ENCODE measurements at regions not wholly inside any gene's neighbourhood (a gene's known extent, or its start where the extent isn't known, plus 50 kb on each side); places are given as distances from the start of the nearest gene placed in this dataset.

- no peak for DNase-seq
Measured at GRCh38 chr6:165905744-165906143, 242.7 kb upstream of the PDE10A start.

- DNase-seq: no peak
Measured at GRCh38 chr6:165900970-165901369, 237.9 kb upstream of the PDE10A start.

- no peak for DNase-seq
Measured at GRCh38 chr6:165899611-165900010, 236.6 kb upstream of the PDE10A start.

- no peak for DNase-seq
Measured at GRCh38 chr6:165895421-165896165, 232.6 kb upstream of the PDE10A start.

- no peak for DNase-seq
Measured at GRCh38 chr6:165894171-165894825, 231.3 kb upstream of the PDE10A start.

- no peak for DNase-seq
Measured at GRCh38 chr6:165893431-165893830, 230.4 kb upstream of the PDE10A start.

GRCh38 chr6:165891320-165891719 lies 228.3 kb upstream of the PDE10A start:
- DNase-seq: no peak

- DNase-seq: no peak
Measured at GRCh38 chr6:165890404-165890735, 227.3 kb upstream of the PDE10A start.

- no peak for DNase-seq
Measured at GRCh38 chr6:165889636-165890403, 226.8 kb upstream of the PDE10A start.

- DNase-seq: no peak
Measured at GRCh38 chr6:165886169-165886568, 223.1 kb upstream of the PDE10A start.

GRCh38 chr6:165884813-165885765 lies 222.0 kb upstream of the PDE10A start:
- DNase-seq: peak; percentile 34

- DNase-seq: no peak
Measured at GRCh38 chr6:165883851-165884640, 221.0 kb upstream of the PDE10A start.

- peak; percentile 26 for DNase-seq
Measured at GRCh38 chr6:165881806-165882205, 218.8 kb upstream of the PDE10A start.

- DNase-seq: no peak
Measured at GRCh38 chr6:165880686-165881085, 217.6 kb upstream of the PDE10A start.

GRCh38 chr6:165877773-165878172 lies 214.7 kb upstream of the PDE10A start:
- DNase-seq: no peak

GRCh38 chr6:165877192-165877591 lies 214.2 kb upstream of the PDE10A start:
- DNase-seq: no peak

- no peak for DNase-seq
Measured at GRCh38 chr6:165876588-165876987, 213.5 kb upstream of the PDE10A start.

- no peak for DNase-seq
Measured at GRCh38 chr6:165875946-165876345, 212.9 kb upstream of the PDE10A start.

GRCh38 chr6:165873976-165874375 lies 210.9 kb upstream of the PDE10A start:
- DNase-seq: no peak

- no peak for DNase-seq
Measured at GRCh38 chr6:165872811-165873210, 209.8 kb upstream of the PDE10A start.

GRCh38 chr6:165872311-165872710 lies 209.3 kb upstream of the PDE10A start:
- no peak for DNase-seq

- DNase-seq: no peak
Measured at GRCh38 chr6:165871571-165871970, 208.5 kb upstream of the PDE10A start.
